Neutrophil (primary cell): ENCODE measurements at regions not wholly inside any gene's neighbourhood (a gene's known extent, or its start where the extent isn't known, plus 50 kb on each side); places are given as distances from the start of the nearest gene placed in this dataset.

ENCODE experiments used
- H3K27ac ChIP-seq: fragments of 200-600 bp; sonication (generic); 2 replicates; pipeline ENCODE4 v1.5.1; 2016; ENCODE audit warnings: mild to moderate bottlenecking, moderate library complexity
- H3K27me3 ChIP-seq: fragments of 200-600 bp; sonication (generic); 2 replicates; pipeline ENCODE4 v1.6.0; 2016; ENCODE audit warnings: mild to moderate bottlenecking
- H3K36me3 ChIP-seq: fragments of 200-600 bp; sonication (generic); 2 replicates; pipeline ENCODE4 v1.5.1; 2017
- H3K4me1 ChIP-seq, 2 experiments: fragments of 200-600 bp in 1 of 2; sonication (generic) in 1 of 2; 1 replicate in 1 of 2; 2 replicates in 1 of 2; pipeline versions ENCODE4 v1.5.1 to v1.6.1; 2013 to 2016; ENCODE audit warnings: low read depth in 1 of 2, low read length in 1 of 2, mild to moderate bottlenecking in 1 of 2, moderate library complexity in 1 of 2; ENCODE audit not compliant: control insufficient read depth in 1 of 2, insufficient read depth in 1 of 2
- H3K4me3 ChIP-seq, 2 experiments: fragments of 200-600 bp in 1 of 2; sonication (generic) in 1 of 2; 1 replicate in 1 of 2; 2 replicates in 1 of 2; pipeline ENCODE4 v1.5.1; 2013 to 2016; ENCODE audit warnings: low read depth in 1 of 2, low read length in 1 of 2, mild to moderate bottlenecking in 1 of 2, moderate library complexity in 1 of 2
- H3K9me3 ChIP-seq: fragments of 200-600 bp; sonication (generic); 2 replicates; pipeline ENCODE4 v1.5.1; 2016
- CTCF ChIP-seq: fragments of 200-600 bp; sonication (generic); IDR thresholded peaks from 2 replicates; pipeline ENCODE4 v1.5.1; 2016; ENCODE audit warnings: antibody characterized with exemption

DNA sequence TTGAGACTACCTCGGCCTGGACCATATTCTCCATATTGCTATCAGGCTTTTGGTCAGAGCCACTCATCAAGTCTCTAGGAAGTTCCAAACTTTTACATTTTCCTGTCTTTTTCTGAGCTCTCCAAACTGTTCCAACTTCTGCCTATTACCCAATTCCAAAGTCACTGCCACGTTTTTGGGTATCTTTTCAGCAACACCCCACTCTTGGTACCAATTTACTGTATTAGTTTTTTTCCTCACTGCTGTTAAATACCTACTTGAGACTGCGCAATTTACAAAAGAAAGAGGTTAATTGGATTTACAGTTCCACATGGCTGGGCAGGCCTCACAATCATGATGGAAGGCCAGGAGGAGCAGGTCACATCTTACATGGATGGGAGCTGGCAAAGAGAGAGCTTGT, 507.8 kb upstream of the ZNF608 start:
- Histone ChIP-seq H3K4me3 (no peak overlapping the region), H3K27me3 (no peaks in the 10 kb centered on the region), H3K27ac (no peak overlapping the region), H3K4me1 (no peaks in the 10 kb centered on the region), H3K9me3 (no peaks in the 10 kb centered on the region), H3K36me3 (no peaks in the 10 kb centered on the region)
- no peak for TF ChIP-seq CTCF

DNA sequence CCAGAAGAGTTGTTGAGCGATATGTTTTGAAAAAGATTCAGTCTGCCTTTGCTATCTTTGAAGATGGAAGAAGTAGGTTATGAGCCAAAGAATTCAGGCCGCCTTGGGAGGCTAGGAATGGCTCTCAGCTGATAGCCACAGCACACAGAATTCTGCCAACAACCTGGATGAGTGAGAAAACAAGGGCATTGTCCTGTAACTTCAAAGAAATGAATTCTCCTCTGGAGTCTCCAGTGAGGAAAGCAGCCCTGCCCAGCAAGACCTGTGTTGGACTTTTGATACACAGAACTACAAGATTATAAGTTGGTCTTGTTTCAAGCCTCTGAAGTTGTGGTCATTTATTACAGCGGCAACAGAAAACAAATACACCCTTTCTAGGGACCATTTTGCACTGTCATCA, 509.9 kb upstream of the ZNF608 start:
- no peaks in the 10 kb centered on the region for H3K27me3 ChIP-seq
- no peak for TF ChIP-seq CTCF
- no peak overlapping the region for H3K27ac ChIP-seq
- H3K4me3 ChIP-seq, result no peak overlapping the region
- H3K4me1 ChIP-seq, result no peaks in the 10 kb centered on the region
- no peaks in the 10 kb centered on the region for H3K36me3 ChIP-seq
- H3K9me3 ChIP-seq, result no peaks in the 10 kb centered on the region

GRCh38 chr5:125257057-125257972, 510.9 kb upstream of the ZNF608 start:
- TF ChIP-seq CTCF, result no peak
- no peaks in the 10 kb centered on the region for H3K4me1 ChIP-seq
- H3K9me3 ChIP-seq, result no peaks in the 10 kb centered on the region
- H3K4me3 ChIP-seq, result no peak overlapping the region
- H3K27ac ChIP-seq, result no peak overlapping the region
- H3K27me3 ChIP-seq, result no peaks in the 10 kb centered on the region
- no peaks in the 10 kb centered on the region for H3K36me3 ChIP-seq

DNA sequence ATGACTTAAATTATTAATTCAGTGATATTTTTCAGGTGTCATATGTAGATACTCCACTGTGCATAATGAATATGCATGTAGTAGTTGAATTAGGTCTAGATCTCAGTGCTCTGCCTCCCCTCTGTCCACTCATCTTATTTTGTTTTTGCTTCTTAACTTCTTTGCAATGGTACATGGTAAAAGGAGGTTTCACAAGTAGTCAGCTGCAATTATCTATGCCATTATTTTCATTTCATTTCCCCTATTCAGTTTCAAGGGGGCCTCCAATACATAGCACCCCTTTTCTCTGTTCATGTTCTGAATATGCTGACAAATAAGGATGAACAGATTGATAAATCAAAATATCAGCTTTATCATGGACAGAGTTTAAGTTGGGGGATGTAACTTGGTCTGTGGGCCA, 511.6 kb upstream of the ZNF608 start:
- H3K36me3 ChIP-seq, result no peaks in the 10 kb centered on the region
- no peak overlapping the region for H3K4me3 ChIP-seq
- no peaks in the 10 kb centered on the region for H3K9me3 ChIP-seq
- no peak for TF ChIP-seq CTCF
- no peak overlapping the region for H3K27ac ChIP-seq
- H3K4me1 ChIP-seq, result no peaks in the 10 kb centered on the region
- H3K27me3 ChIP-seq, result no peaks in the 10 kb centered on the region

GRCh38 chr5:125258615-125259014, 512.2 kb upstream of the ZNF608 start:
- Histone ChIP-seq H3K9me3 (no peaks in the 10 kb centered on the region), H3K27ac (no peak overlapping the region), H3K36me3 (no peaks in the 10 kb centered on the region), H3K4me1 (no peaks in the 10 kb centered on the region), H3K27me3 (no peaks in the 10 kb centered on the region), H3K4me3 (no peak overlapping the region)
- no peak for TF ChIP-seq CTCF
